Thyroid gland (tissue), 4 donors: ENCODE measurements at regions not wholly inside any gene's neighbourhood (a gene's known extent, or its start where the extent isn't known, plus 50 kb on each side); places are given as distances from the start of the nearest gene placed in this dataset.

Experiments
- POLR2A ChIP-seq, 2 donors: fragments of 450-650 bp; IDR thresholded peaks; one replicate each; pipeline ENCODE4 v1.6.1; 2017; ENCODE audit warnings: antibody characterized with exemption in 2 of 2, mild to moderate bottlenecking in 2 of 2, moderate library complexity in 1 of 2
- TF ChIP-seq, protein P1 (sequence below), 6 experiments: fragments of 200-600 bp in 3 of 6; fragments of 450-650 bp in 3 of 6; sonication (generic) in 3 of 6; IDR thresholded peaks; one replicate each; pipeline ENCODE4 v1.5.1; 2016 to 2019; ENCODE audit warnings: antibody characterized with exemption in 6 of 6, mild to moderate bottlenecking in 2 of 6, inconsistent platforms in 1 of 6, moderate library complexity in 1 of 6

DNA sequence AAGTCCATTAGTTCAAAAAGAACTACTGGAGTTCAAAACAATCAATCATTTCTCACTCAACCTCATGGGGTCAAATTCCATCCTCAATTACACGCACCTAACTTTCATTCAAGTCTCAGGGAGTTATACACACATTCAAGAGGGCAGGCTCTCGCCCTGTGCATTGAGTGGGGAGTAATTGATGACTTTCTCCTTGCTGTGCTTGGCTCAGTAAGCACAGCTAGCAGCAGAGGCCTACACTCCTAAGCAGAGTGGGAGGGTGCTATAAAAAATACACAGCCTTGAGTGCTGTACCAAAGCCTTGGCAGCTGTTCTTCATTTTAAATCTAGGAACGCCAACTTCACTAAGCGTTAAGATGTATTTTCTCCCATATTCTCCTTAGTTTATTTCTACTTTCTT is 958.3 kb upstream of the ADGRL3 start:
- TF ChIP-seq, protein P1, sequence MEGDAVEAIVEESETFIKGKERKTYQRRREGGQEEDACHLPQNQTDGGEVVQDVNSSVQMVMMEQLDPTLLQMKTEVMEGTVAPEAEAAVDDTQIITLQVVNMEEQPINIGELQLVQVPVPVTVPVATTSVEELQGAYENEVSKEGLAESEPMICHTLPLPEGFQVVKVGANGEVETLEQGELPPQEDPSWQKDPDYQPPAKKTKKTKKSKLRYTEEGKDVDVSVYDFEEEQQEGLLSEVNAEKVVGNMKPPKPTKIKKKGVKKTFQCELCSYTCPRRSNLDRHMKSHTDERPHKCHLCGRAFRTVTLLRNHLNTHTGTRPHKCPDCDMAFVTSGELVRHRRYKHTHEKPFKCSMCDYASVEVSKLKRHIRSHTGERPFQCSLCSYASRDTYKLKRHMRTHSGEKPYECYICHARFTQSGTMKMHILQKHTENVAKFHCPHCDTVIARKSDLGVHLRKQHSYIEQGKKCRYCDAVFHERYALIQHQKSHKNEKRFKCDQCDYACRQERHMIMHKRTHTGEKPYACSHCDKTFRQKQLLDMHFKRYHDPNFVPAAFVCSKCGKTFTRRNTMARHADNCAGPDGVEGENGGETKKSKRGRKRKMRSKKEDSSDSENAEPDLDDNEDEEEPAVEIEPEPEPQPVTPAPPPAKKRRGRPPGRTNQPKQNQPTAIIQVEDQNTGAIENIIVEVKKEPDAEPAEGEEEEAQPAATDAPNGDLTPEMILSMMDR (IDR thresholded peaks at IDR 0.05) = no peak
- TF ChIP-seq POLR2A (IDR thresholded peaks at IDR 0.05) = no peak
